ENCODE measurements at regions not wholly inside any gene's neighbourhood (a gene's known extent, or its start where the extent isn't known, plus 50 kb on each side); places are given as distances from the start of the nearest gene placed in this dataset.

- Histone ChIP-seq H3K9me2 (ENCODE audit: insufficient read depth) (no peaks in the 10 kb centered on the region), H3F3A (ENCODE audit: insufficient read depth, low read depth) (peaks cover 5% of the 10 kb centered on the region; the same call in 1 of the 2 replicates), H3K4me2 (no peak overlapping the region), H3K79me2 (ENCODE audit: low read depth) (no peaks in the 10 kb centered on the region), H3K4me1 (replicated peaks; ENCODE audit: insufficient read depth) (peaks cover 12% of the 10 kb centered on the region), H4K20me1 (ENCODE audit: insufficient read depth) (no peaks in the 10 kb centered on the region), H3K9me3 (ENCODE audit: insufficient read depth, low read depth) (0 out of 2 replicates have a peak, but pooled peaks cover 5% of the 10 kb centered on the region), H3K4me3 (no peak overlapping the region), H2AFZ (no peak overlapping the region), H3K27me3 (ENCODE audit: insufficient read depth, low read depth) (no peaks in the 10 kb centered on the region), H3K27ac (no peak overlapping the region), H3K36me3 (ENCODE audit: low read depth) (no peaks in the 10 kb centered on the region)
- BruUV-seq (replicated peaks), result no TSS peak
- TF ChIP-seq EZH2 (IDR thresholded peaks at IDR 0.05; ENCODE audit: low read depth) (no peak), CTCF (conservative IDR thresholded peaks at IDR 0.05) (no peak)
- intact Hi-C loops (cut with micrococcal nuclease; ENCODE audit: unreplicated experiment), result no loop called here
- ChIA-PET POLR2A (ENCODE audit: unreplicated experiment) (no interaction called here), CTCF (no interaction called here)
- no peak for DNase-seq
Measured at GRCh38 chr17:71941920-71942319, 178.9 kb upstream of the SOX9 start.

- Histone ChIP-seq H3K79me2 (ENCODE audit: low read depth) (no peaks in the 10 kb centered on the region), H3K36me3 (ENCODE audit: low read depth) (no peaks in the 10 kb centered on the region), H3K4me2 (no peak overlapping the region), H3K4me3 (no peak overlapping the region), H3K9me3 (ENCODE audit: insufficient read depth, low read depth) (0 out of 2 replicates have a peak, but pooled peaks cover 5% of the 10 kb centered on the region), H3F3A (ENCODE audit: insufficient read depth, low read depth) (no peaks in the 10 kb centered on the region), H2AFZ (no peak overlapping the region; the same call in 1 of the 2 replicates), H3K4me1 (replicated peaks; ENCODE audit: insufficient read depth) (peaks cover 5% of the 10 kb centered on the region), H3K9me2 (ENCODE audit: insufficient read depth) (no peaks in the 10 kb centered on the region), H3K27ac (no peak overlapping the region), H4K20me1 (ENCODE audit: insufficient read depth) (no peaks in the 10 kb centered on the region), H3K27me3 (ENCODE audit: insufficient read depth, low read depth) (no peaks in the 10 kb centered on the region)
- DNase-seq, result no peak
- CTCF ChIA-PET, result no interaction called here
- no TSS peak for BruUV-seq (replicated peaks)
- POLR2A ChIA-PET (ENCODE audit: unreplicated experiment), result no interaction called here
- no peak for TF ChIP-seq CTCF (conservative IDR thresholded peaks at IDR 0.05)
- TF ChIP-seq EZH2 (IDR thresholded peaks at IDR 0.05; ENCODE audit: low read depth), result no peak
- intact Hi-C loops (cut with micrococcal nuclease; ENCODE audit: unreplicated experiment), result no loop called here
Measured at GRCh38 chr17:71942626-71943025, 178.2 kb upstream of the SOX9 start.

GRCh38 chr17:71948703-71949422 is 172.0 kb upstream of the SOX9 start:
- no peaks in the 10 kb centered on the region for H4K20me1 ChIP-seq (ENCODE audit: insufficient read depth)
- intact Hi-C loops (cut with micrococcal nuclease; ENCODE audit: unreplicated experiment), result no loop called here
- TF ChIP-seq EZH2 (IDR thresholded peaks at IDR 0.05; ENCODE audit: low read depth) (no peak), CTCF (conservative IDR thresholded peaks at IDR 0.05) (no peak)
- H3K4me3 ChIP-seq, result no peak overlapping the region
- H3K9me3 ChIP-seq (ENCODE audit: insufficient read depth, low read depth), result no peaks in the 10 kb centered on the region; the same call in 1 of the 2 replicates
- DNase-seq, result no peak
- no peak overlapping the region for H3K27ac ChIP-seq
- H3K4me2 ChIP-seq, result no peak overlapping the region
- no peaks in the 10 kb centered on the region for H3F3A ChIP-seq (ENCODE audit: insufficient read depth, low read depth)
- no peak overlapping the region for H2AFZ ChIP-seq
- BruUV-seq (replicated peaks), result no TSS peak
- H3K27me3 ChIP-seq (ENCODE audit: insufficient read depth, low read depth), result no peaks in the 10 kb centered on the region
- H3K79me2 ChIP-seq (ENCODE audit: low read depth), result no peaks in the 10 kb centered on the region
- ChIA-PET CTCF (no interaction called here), POLR2A (ENCODE audit: unreplicated experiment) (interaction anchor here (0.6 kb wide), 1 partner anchor 217 kb away, joined by 8 read pairs; no protein-coding TSS in a partner anchor)
- no peaks in the 10 kb centered on the region for H3K36me3 ChIP-seq (ENCODE audit: low read depth)
- no peaks in the 10 kb centered on the region for H3K4me1 ChIP-seq (replicated peaks; ENCODE audit: insufficient read depth)
- H3K9me2 ChIP-seq (ENCODE audit: insufficient read depth), result no peaks in the 10 kb centered on the region

Data from PC-9 (cell line).